CD14-positive monocyte (primary cell): ENCODE measurements at regions not wholly inside any gene's neighbourhood (a gene's known extent, or its start where the extent isn't known, plus 50 kb on each side); places are given as distances from the start of the nearest gene placed in this dataset.
A peak's percentile ranks its signal among the peaks of the same experiment; 100 is the strongest.

Source experiments
- DNase-seq, 3 donors: peaks; one replicate each; pipeline ENCODE4 v3.0.0-alpha.2; 2011 to 2022
- H2AFZ ChIP-seq: 2 replicates; pipeline ENCODE4 v1.6.0; 2012; ENCODE audit warnings: mild to moderate bottlenecking, low read depth, low read length, inconsistent platforms; ENCODE audit not compliant: insufficient read depth, poor library complexity, severe bottlenecking
- H3K27ac ChIP-seq, 2 donors: 1 replicate in 1 of 2; 2 replicates in 1 of 2; pipeline ENCODE4 v1.5.1; 2012 to 2013; ENCODE audit warnings: low read length in 2 of 2, control low read depth in 1 of 2, inconsistent platforms in 1 of 2, low read depth in 1 of 2, mild to moderate bottlenecking in 1 of 2
- H3K27me3 ChIP-seq, 2 donors: one replicate each; pipeline versions ENCODE4 v1.6.0 to v1.6.1; 2011 to 2013; ENCODE audit warnings: low read length in 2 of 2; ENCODE audit not compliant: control insufficient read depth in 2 of 2, insufficient read depth in 2 of 2
- H3K36me3 ChIP-seq, 2 donors: replicated peaks in 1 of 2; 1 replicate in 1 of 2; 2 replicates in 1 of 2; pipeline versions ENCODE4 v1.5.1 to v1.6.1; 2012 to 2013; ENCODE audit warnings: low read length in 2 of 2, control low read depth in 1 of 2, inconsistent platforms in 1 of 2, mild to moderate bottlenecking in 1 of 2; ENCODE audit not compliant: insufficient read depth in 2 of 2, control insufficient read depth in 1 of 2
- H3K4me1 ChIP-seq, 2 donors: 1 replicate in 1 of 2; 2 replicates in 1 of 2; pipeline versions ENCODE4 v1.5.1 to v1.6.1; 2012 to 2013; ENCODE audit warnings: low read length in 2 of 2, control low read depth in 1 of 2, inconsistent platforms in 1 of 2, mild to moderate bottlenecking in 1 of 2, moderate library complexity in 1 of 2; ENCODE audit not compliant: insufficient read depth in 2 of 2, control insufficient read depth in 1 of 2
- H3K4me2 ChIP-seq: replicated peaks from 2 replicates; pipeline ENCODE3; 2012; ENCODE audit warnings: low read length, moderate library complexity, mild to moderate bottlenecking; ENCODE audit not compliant: poor library complexity, severe bottlenecking; ENCODE audit errors: extremely low read depth
- H3K4me3 ChIP-seq, 3 experiments: fragments of 200-600 bp in 1 of 3; sonication (generic) in 1 of 3; replicated peaks in 1 of 3; 1 replicate in 2 of 3; 2 replicates in 1 of 3; pipeline ENCODE4 v1.5.1; 2011 to 2013; ENCODE audit warnings: low read length in 3 of 3, mild to moderate bottlenecking in 3 of 3, control low read depth in 2 of 3, low read depth in 2 of 3, inconsistent platforms in 1 of 3, moderate library complexity in 1 of 3
- H3K79me2 ChIP-seq: 2 replicates; pipeline ENCODE4 v1.6.0; 2012; ENCODE audit warnings: mild to moderate bottlenecking, control low read depth, inconsistent platforms, low read length, moderate library complexity; ENCODE audit not compliant: insufficient read depth
- H3K9ac ChIP-seq: 2 replicates; pipeline ENCODE4 v1.6.0; 2017; ENCODE audit warnings: low read length, mild to moderate bottlenecking; ENCODE audit not compliant: insufficient read depth, poor library complexity, severe bottlenecking
- H3K9me3 ChIP-seq, 2 donors: replicated peaks in 1 of 2; 1 replicate in 1 of 2; 2 replicates in 1 of 2; pipeline versions ENCODE4 v1.5.1 to v1.6.1; 2012 to 2013; ENCODE audit warnings: low read length in 2 of 2, control low read depth in 1 of 2; ENCODE audit not compliant: control insufficient read depth in 1 of 2, insufficient read depth in 1 of 2
- H4K20me1 ChIP-seq: 2 replicates; pipeline ENCODE4 v1.6.0; 2012; ENCODE audit warnings: mild to moderate bottlenecking, low read length, control low read depth, moderate library complexity; ENCODE audit not compliant: insufficient read depth
- H3K27ac Mint-ChIP-seq, 7 donors: one replicate each; pipeline ENCODE4 v1.8.0; 2020; ENCODE audit warnings: mild to moderate bottlenecking in 7 of 7, mixed read lengths in 7 of 7, moderate library complexity in 6 of 7, inconsistent platforms in 2 of 7
- H3K27me3 Mint-ChIP-seq, 3 donors: one replicate each; pipeline ENCODE4 v1.8.0; 2021 to 2022; ENCODE audit warnings: low read depth in 3 of 3, mild to moderate bottlenecking in 3 of 3, mixed read lengths in 3 of 3, moderate library complexity in 3 of 3, inconsistent platforms in 1 of 3
- H3K36me3 Mint-ChIP-seq, 2 donors: one replicate each; pipeline ENCODE4 v1.8.0; 2020; ENCODE audit warnings: mixed read lengths in 2 of 2, inconsistent platforms in 1 of 2, mild to moderate bottlenecking in 1 of 2
- H3K4me1 Mint-ChIP-seq: one replicate; pipeline ENCODE4 v1.8.0; 2020; ENCODE audit warnings: mild to moderate bottlenecking, mixed read lengths
- H3K4me3 Mint-ChIP-seq, 2 donors: one replicate each; pipeline ENCODE4 v1.8.0; 2020; ENCODE audit warnings: mild to moderate bottlenecking in 2 of 2, mixed read lengths in 2 of 2, moderate library complexity in 1 of 2
- H3K9me3 Mint-ChIP-seq, 7 donors: one replicate each; pipeline ENCODE4 v1.8.0; 2020 to 2022; ENCODE audit warnings: mixed read lengths in 7 of 7, mild to moderate bottlenecking in 6 of 7, moderate library complexity in 6 of 7, inconsistent platforms in 2 of 7
- WGBS: methylation state at CpG from one replicate; pipeline ENCODE4 v1.1.5; 2013; ENCODE audit warnings: missing lambda C conversion rate; ENCODE audit not compliant: insufficient coverage; 5-methylcytosine and 5-hydroxymethylcytosine counted together
- intact Hi-C, 2 donors: fragments of 100-400 bp; cut with micrococcal nuclease; formaldehyde crosslinking; loops; one replicate each; pipeline versions ENCODE4 v1.15.0 to v1.15.1; 2023
- TF ChIP-seq, protein P1 (sequence below): fragments of 200-600 bp; IDR thresholded peaks from one replicate; pipeline ENCODE4 v1.8.0; 2022; ENCODE audit warnings: antibody characterized with exemption, mild to moderate bottlenecking

- 77% methylated on average over 9 of the region's 12 CpGs for WGBS
- H2AFZ ChIP-seq: no peak overlapping the region
- no peaks in the 10 kb centered on the region for H3K79me2 ChIP-seq
- no peaks in the 10 kb centered on the region for H3K36me3 Mint-ChIP-seq
- H3K27ac Mint-ChIP-seq: peak overlapping the region in 1 of 7 donors; percentile 60
- no peaks in the 10 kb centered on the region for H3K9me3 ChIP-seq
- peaks cover 0 to 2% (median 0%) of the 10 kb centered on the region in 7 donors for H3K9me3 Mint-ChIP-seq
- no peaks in the 10 kb centered on the region for H3K27me3 ChIP-seq
- no peak for DNase-seq
- TF ChIP-seq, protein P1, sequence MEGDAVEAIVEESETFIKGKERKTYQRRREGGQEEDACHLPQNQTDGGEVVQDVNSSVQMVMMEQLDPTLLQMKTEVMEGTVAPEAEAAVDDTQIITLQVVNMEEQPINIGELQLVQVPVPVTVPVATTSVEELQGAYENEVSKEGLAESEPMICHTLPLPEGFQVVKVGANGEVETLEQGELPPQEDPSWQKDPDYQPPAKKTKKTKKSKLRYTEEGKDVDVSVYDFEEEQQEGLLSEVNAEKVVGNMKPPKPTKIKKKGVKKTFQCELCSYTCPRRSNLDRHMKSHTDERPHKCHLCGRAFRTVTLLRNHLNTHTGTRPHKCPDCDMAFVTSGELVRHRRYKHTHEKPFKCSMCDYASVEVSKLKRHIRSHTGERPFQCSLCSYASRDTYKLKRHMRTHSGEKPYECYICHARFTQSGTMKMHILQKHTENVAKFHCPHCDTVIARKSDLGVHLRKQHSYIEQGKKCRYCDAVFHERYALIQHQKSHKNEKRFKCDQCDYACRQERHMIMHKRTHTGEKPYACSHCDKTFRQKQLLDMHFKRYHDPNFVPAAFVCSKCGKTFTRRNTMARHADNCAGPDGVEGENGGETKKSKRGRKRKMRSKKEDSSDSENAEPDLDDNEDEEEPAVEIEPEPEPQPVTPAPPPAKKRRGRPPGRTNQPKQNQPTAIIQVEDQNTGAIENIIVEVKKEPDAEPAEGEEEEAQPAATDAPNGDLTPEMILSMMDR: no peak
- H3K4me1 ChIP-seq: no peaks in the 10 kb centered on the region
- H3K4me1 Mint-ChIP-seq: no peaks in the 10 kb centered on the region
- peaks cover 13 to 21% (median 17%) of the 10 kb centered on the region in 3 donors for H3K27me3 Mint-ChIP-seq
- H3K36me3 ChIP-seq: no peaks in the 10 kb centered on the region
- H3K27ac ChIP-seq: no peak overlapping the region
- H3K4me2 ChIP-seq: no peak overlapping the region
- intact Hi-C loops: no loop called here
- H3K9ac ChIP-seq: no peak overlapping the region
- no peak overlapping the region for H3K4me3 ChIP-seq
- no peaks in the 10 kb centered on the region for H4K20me1 ChIP-seq
- no peak overlapping the region for H3K4me3 Mint-ChIP-seq
Observed at GRCh38 chr20:46803123-46804020, 91.3 kb upstream of the EYA2 start.

DNA sequence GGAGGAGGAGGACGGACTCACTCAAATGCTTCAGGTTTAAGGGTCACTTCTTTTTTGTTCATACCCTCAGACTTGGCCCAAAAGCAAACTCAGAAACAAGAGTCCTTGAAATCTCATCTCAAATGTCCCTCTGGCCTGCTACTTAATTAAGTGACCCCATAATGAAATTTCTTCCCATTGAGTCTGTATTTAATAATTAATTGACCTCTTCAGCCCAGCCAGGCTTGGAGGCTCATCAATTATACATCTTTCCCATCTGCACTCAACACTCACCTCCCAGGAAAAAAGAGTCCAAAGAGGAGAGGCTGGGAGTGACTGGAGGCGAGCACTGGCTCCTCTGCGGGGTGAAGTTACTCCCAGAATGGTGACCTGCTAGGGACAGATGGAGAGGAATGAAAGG, 90.5 kb upstream of the EYA2 start:
- H3K4me1 ChIP-seq: no peaks in the 10 kb centered on the region
- H3K4me3 Mint-ChIP-seq: no peak overlapping the region
- intact Hi-C loops: no loop called here

More for the DNA sequence above, 90.5 kb upstream of the EYA2 start:
- peaks cover 0 to 2% (median 0%) of the 10 kb centered on the region in 7 donors for H3K9me3 Mint-ChIP-seq
- no CpG with 5 or more reads among the region's 3 CpGs for WGBS
- H3K27me3 Mint-ChIP-seq: peaks cover 11 to 20% (median 17%) of the 10 kb centered on the region in 3 donors
- Histone ChIP-seq H3K79me2 (no peaks in the 10 kb centered on the region), H3K36me3 (no peaks in the 10 kb centered on the region), H3K27ac (no peak overlapping the region), H3K4me3 (no peak overlapping the region), H3K27me3 (no peaks in the 10 kb centered on the region), H2AFZ (no peak overlapping the region), H3K9me3 (no peaks in the 10 kb centered on the region), H3K9ac (no peak overlapping the region), H3K4me2 (no peak overlapping the region), H4K20me1 (no peaks in the 10 kb centered on the region)
- no peak for DNase-seq
- no peak overlapping the region for H3K27ac Mint-ChIP-seq
- no peaks in the 10 kb centered on the region for H3K36me3 Mint-ChIP-seq
- H3K4me1 Mint-ChIP-seq: no peaks in the 10 kb centered on the region
- TF ChIP-seq, protein P1: no peak
